Ishikawa (cell line): ENCODE measurements at regions not wholly inside any gene's neighbourhood (a gene's known extent, or its start where the extent isn't known, plus 50 kb on each side); places are given as distances from the start of the nearest gene placed in this dataset.

ENCODE experiments used
- CREB1 ChIP-seq: IDR thresholded peaks from 2 replicates; pipeline ENCODE4 v1.6.1; 2012; ENCODE audit warnings: low read depth
- EP300 ChIP-seq: IDR thresholded peaks from 2 replicates; pipeline ENCODE4 v1.6.1; 2012; ENCODE audit warnings: borderline replicate concordance
- FOXM1 ChIP-seq: IDR thresholded peaks from 2 replicates; pipeline ENCODE4 v1.6.1; 2012; ENCODE audit warnings: low read depth, borderline replicate concordance
- REST ChIP-seq: IDR thresholded peaks from 2 replicates; pipeline ENCODE4 v1.6.1; 2012; ENCODE audit warnings: low read depth, mild to moderate bottlenecking
- TCF12 ChIP-seq: IDR thresholded peaks from 2 replicates; pipeline ENCODE4 v1.6.1; 2012; ENCODE audit warnings: low read depth
- TF ChIP-seq, protein P1 (sequence below): IDR thresholded peaks from 2 replicates; pipeline ENCODE4 v1.6.1; 2012

- no peak for TF ChIP-seq FOXM1
- no peak for TF ChIP-seq TCF12
- TF ChIP-seq REST: no peak
- TF ChIP-seq, protein P1, sequence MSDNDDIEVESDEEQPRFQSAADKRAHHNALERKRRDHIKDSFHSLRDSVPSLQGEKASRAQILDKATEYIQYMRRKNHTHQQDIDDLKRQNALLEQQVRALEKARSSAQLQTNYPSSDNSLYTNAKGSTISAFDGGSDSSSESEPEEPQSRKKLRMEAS: no peak
- no peak for TF ChIP-seq CREB1
- no peak for TF ChIP-seq EP300
These were observed 169.9 kb downstream of the UGT8 start for GRCh38 chr4:114768501-114768900.
